HK-2 (cell line): ENCODE measurements at regions not wholly inside any gene's neighbourhood (a gene's known extent, or its start where the extent isn't known, plus 50 kb on each side); places are given as distances from the start of the nearest gene placed in this dataset.
"Not testable (repeated sequence)": the region's sequence is repeated elsewhere in the genome, so short reads cannot be mapped to it uniquely, and the experiment has no call there.

ENCODE experiments used
- DNase-seq: peaks from one replicate; pipeline ENCODE4 v3.0.0-alpha.2; 2018; ENCODE audit not compliant: unreplicated experiment

DNA sequence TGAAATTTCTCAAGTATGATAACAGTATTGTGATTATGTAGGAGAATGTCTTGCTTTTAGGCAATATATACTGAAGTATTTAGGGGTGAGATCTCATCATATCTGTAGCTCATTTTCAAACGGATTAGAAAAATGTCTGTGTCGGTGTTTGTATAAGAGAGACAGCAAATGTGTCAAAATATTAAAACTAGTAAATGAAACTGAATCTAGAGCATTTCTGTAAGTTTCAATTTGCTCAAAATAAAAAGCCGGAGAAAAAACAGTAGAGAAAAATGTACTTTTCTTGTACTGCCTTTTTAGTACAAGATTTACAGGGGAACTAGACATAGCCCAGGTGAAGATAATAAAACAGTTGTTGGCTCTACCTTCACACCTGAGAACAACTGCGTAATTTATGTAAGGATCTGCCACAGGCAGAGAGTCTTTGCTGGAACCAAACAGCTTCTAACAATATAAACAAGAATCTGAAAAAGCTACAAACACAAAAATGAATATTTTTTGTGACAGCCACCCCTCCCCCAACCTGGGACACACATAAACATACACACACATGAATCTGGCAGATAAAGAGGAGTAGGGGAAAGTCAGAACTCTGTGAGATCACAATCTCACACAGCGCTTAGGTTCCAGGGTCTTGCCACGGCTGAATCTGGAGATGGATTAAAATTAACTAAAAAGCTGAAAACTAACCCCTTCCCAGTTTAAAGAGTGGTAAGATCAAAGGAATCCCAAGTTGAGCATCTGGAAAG, 153.3 kb downstream of the AVL9 start:
- no peak for DNase-seq

DNA sequence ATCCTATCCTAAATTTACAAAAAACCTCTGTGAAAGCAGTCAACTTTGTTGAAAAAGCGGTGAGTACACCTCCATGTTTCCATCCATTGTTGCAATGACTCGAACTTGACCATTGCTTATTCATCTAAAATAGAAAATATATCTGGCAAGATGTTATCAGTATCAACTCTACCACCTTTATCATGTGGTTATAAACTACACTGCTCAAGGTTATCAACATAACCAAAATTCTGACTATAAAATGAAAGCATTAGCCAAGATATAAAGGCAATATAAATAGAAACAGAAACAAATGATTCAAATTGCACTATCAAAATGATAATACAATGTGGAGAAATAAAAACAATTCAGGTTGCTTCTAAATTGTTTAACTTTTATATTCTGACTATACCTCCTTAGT, 150.0 kb downstream of the AVL9 start:
- DNase-seq = not testable (repeated sequence)

DNA sequence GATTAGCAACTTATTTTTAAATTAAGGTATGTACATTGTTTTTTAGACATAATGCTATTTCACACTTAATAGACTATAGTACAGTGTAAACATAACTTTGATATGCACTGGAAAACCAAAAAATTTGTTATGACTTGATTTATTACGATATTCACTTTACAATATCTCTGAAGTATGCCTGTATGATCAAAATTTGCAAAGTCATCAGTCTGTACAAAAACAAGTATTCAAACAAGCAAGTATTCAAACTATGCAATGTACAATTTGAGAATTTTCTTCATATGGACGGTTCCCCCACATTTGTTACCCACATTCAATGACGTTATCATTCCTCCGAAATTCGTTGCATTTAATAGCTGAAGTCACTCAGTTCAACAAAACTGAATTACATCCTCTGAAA, 147.9 kb downstream of the AVL9 start:
- DNase-seq = no peak

DNA sequence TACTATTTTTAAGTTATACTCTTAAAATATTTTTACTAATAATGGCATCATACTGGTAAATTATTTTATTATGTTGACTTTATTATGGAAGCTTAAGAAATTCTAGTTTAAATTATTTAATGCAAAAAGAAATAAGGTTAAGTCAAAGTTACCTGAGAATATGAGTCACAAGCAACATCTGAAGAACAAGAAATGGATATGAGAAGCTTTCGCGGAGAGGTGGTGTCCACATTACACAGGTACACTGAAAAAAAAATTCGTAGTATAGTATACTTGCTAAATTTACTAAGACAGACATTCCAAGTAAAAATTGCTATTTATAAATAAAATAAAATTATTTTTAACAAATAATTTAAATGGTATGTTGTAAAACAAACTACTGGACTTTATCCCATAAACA, 143.8 kb downstream of the AVL9 start:
- no peak for DNase-seq

DNA sequence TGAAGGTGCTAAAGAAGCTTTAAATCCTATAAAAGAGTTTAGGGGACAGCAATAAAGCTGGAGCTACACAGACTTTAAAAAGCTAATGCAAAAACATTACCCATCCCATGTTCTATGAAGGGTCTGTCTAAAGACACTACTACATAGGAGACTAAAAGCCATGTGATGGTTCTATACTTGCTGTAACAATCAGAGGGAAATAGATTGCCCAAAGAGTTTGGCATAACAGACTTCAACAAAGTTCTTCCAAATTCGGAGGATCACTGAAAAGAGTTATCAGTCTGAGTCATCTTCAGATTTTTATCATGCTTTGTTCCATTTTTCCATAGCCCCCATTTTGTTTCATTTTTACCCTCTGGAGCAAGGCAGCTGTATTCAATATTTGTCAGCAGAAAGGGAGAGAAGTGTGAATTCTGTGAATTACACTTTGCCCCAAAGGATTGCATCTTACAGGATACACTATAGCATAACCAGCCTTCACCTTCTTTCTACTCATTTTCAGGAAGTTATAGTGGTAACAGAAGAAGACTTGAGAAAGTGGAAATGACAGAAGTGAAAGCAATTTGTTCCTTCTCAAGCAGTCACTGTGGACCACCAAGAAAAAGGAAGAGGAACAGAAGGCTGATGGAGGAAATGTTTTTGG, 143.3 kb downstream of the AVL9 start:
- DNase-seq = not testable (repeated sequence)
